GM13977 (cell line): ENCODE measurements at regions not wholly inside any gene's neighbourhood (a gene's known extent, or its start where the extent isn't known, plus 50 kb on each side); places are given as distances from the start of the nearest gene placed in this dataset.

Experiments used
- DNase-seq: peaks from one replicate; pipeline ENCODE4 v3.0.0; 2012; ENCODE audit warnings: low spot score
- in situ Hi-C: fragments of 300-500 bp; cut with MboI; formaldehyde crosslinking; loops from one replicate; pipeline ENCODE4 v1.12.0; 2022; ENCODE audit warnings: low sequenced_read_pairs, low pct_unique_long_range_greater_than_20kb, mixed read lengths, inconsistent platforms; ENCODE audit not compliant: unreplicated experiment
- TF ChIP-seq, protein P1 (sequence below): IDR thresholded peaks from 2 replicates; pipeline ENCODE4 v1.5.1; 2012; ENCODE audit warnings: mild to moderate bottlenecking, control low read depth; ENCODE audit not compliant: insufficient read depth; ENCODE audit errors: extremely low read depth, missing control alignments

DNA sequence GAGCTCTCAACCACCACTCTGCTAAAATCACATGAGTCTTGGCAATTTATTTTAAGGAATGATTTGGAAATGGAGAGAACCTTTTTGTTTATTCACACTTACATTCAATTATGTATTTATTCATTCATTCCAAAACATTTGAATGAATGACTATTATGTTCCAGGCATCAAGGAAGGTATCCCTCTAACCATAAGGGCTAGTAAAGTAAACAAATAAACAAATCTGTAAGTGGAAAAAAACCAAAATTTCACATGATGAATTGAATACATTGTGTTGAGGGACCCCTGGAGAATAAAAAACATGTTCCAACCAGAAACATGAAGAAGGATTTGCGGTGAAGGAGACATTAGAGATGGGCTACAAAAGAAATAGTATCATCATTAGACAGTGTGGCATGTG lies 677.8 kb downstream of the TOX3 start:
- TF ChIP-seq, protein P1, sequence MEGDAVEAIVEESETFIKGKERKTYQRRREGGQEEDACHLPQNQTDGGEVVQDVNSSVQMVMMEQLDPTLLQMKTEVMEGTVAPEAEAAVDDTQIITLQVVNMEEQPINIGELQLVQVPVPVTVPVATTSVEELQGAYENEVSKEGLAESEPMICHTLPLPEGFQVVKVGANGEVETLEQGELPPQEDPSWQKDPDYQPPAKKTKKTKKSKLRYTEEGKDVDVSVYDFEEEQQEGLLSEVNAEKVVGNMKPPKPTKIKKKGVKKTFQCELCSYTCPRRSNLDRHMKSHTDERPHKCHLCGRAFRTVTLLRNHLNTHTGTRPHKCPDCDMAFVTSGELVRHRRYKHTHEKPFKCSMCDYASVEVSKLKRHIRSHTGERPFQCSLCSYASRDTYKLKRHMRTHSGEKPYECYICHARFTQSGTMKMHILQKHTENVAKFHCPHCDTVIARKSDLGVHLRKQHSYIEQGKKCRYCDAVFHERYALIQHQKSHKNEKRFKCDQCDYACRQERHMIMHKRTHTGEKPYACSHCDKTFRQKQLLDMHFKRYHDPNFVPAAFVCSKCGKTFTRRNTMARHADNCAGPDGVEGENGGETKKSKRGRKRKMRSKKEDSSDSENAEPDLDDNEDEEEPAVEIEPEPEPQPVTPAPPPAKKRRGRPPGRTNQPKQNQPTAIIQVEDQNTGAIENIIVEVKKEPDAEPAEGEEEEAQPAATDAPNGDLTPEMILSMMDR: no peak
- DNase-seq: no peak
- in situ Hi-C loops: no loop called here

DNA sequence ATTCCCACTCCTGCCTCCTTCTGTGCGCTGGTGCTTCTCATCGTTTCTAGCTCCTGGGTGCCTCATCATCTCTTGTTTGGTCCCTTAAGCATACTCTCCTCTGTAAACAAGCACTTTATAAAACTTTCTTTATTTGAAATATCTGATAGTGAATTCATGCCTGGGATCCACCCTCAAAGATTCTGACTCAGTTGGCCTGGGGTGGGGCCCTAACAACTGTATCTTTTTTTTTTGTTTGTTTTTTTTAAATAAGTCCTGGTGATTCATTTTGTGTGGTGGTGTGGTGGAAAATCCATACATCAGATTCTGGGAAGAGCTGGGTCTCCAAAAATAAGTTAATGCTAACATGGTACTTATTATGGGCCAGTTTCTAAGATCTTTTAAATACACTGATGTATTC lies 678.3 kb downstream of the TOX3 start:
- DNase-seq: no peak
- TF ChIP-seq, protein P1: no peak
- in situ Hi-C loops: no loop called here

DNA sequence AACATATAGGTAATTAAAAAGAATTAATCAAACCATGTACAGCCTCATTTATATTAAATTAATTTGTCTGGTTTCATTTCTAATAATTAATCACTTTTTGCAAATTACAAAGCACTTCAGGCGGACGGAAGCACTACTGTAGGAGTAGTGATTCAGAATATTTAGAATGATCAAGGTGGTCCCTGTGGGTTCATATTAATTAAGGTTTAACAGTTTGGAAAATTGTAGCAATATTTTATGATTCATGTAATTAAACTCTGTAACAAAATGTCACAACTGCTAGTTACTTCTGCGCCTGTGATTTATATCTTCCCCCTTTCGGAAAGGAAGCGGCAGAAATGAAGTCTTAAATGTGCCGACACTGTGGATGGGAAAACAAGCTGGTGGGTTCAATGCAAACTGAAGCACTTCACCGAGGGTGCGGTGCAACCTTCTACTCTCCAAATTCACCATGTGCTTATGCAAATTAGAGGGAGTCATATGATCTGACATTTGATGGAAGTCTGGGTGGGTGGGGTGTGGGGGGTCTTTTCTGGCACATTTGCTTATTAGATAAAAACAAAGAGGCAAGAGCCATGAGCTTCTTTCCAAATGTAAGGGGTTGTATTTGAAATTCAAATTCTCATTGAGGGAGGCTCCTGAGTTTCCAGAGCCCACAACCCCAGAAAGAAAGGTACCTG lies 679.4 kb downstream of the TOX3 start:
- no peak for DNase-seq
- TF ChIP-seq, protein P1: no peak
- in situ Hi-C loops: no loop called here

DNA sequence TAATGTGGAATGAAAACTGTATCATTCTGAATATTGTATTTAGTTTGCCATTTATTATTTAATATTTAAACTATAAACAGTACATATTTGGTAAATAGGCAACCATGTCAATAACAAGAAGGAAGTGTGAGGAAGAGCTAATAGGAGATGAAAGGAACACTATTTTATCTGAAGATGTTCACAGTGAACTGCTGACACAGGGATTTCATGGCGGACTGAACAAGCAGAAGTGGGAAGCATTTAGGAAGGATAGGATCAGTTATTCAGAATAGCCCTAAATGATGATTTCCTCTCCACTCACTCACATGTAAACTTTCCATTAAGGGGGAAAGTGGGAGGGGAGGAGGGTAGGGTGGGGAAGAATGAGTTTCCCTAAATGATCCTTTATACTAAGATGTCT lies 682.4 kb downstream of the TOX3 start:
- in situ Hi-C loops: no loop called here
- DNase-seq: no peak
- TF ChIP-seq, protein P1: no peak

DNA sequence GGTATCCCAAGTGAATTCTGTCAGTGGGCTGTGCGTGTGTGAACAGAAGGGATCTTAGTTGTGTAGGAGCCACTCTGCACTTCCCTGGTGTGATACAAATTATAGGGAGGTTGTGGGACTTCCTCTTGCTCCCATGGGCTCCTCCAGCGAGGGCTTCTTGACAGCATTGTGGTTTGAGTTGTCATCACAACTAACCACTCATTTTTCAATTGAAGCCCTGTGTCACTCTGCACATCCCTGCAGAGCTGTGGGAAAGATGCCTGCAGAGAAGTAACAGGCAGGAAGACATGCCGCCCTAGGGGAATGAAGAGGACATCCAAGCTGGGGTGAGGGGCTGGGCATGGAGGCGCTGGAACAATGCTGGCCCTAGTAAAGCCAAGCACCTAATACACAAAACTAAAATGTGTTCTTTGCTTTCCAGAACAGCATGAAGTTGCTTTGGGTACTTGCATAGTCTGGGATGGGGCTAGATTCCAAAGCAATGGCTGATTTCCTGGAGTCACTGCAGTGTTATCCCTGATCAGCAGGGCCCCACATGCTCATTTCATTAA lies 692.5 kb downstream of the TOX3 start:
- in situ Hi-C loops: no loop called here
- DNase-seq: no peak
- TF ChIP-seq, protein P1: no peak

DNA sequence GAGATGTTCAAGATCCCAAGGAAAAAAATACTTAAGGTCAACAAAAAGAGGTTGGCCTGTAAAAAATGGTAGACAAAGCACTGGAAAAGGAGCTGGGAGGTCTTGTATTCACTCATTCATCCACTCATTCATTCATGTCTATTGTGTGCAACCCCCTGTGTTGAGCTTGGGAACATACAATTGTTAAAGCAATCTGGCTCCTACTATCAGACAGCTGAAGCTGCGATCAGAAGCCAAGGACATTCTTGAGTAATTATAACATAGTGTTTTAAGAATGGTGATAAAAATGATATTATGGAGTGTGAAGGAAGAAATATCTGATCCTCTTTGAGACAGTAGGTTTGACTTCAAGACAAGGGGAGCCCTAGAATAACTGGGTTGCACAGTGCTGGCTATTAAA lies 693.4 kb downstream of the TOX3 start:
- TF ChIP-seq, protein P1: no peak
- in situ Hi-C loops: no loop called here
- no peak for DNase-seq

DNA sequence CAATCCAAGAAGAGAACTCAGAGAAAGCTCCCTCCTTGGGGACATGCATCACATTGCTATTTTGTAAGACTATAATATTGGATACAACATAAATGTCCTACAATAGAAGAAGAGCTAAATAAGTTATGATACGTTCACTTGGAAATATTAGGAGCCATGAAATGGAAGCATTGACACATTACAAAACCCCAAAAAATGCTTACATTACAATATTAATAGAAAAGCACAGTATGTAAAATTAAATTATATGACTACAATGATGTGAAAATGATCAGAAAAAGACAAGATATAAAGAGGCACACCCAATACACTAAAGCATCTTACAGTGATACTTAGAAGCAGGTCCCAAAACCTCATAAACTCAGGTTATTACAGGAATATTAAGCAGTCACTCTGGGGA lies 694.1 kb downstream of the TOX3 start:
- TF ChIP-seq, protein P1: no peak
- no peak for DNase-seq
- in situ Hi-C loops: no loop called here
